AG04450 (cell line): ENCODE measurements at regions not wholly inside any gene's neighbourhood (a gene's known extent, or its start where the extent isn't known, plus 50 kb on each side); places are given as distances from the start of the nearest gene placed in this dataset.

Experiments used
- CTCF ChIA-PET: fragments of 300-600, 350-600 bp; formaldehyde crosslinking; extraction: SDS; loops from one replicate; lab custom pipeline; 2022; ENCODE audit warnings: antibody characterized with exemption, inconsistent platforms; lab: Charles Lee
- POLR2A ChIA-PET: fragments of 350-600 bp; formaldehyde crosslinking; extraction: SDS; loops from one replicate; lab custom pipeline; 2021; ENCODE audit warnings: antibody characterized with exemption, inconsistent platforms; lab: Yijun Ruan, JAX
- DNase-seq: peaks from one replicate; pipeline ENCODE4 v3.0.0-alpha.2; 2011; ENCODE audit warnings: low read depth, low spot score
- H3K27ac ChIP-seq: one replicate; pipeline ENCODE4 v1.5.1; 2012; ENCODE audit warnings: low read depth, low read length, control low read depth
- H3K27me3 ChIP-seq: one replicate; pipeline ENCODE4 v1.6.0; 2012; ENCODE audit warnings: low read length; ENCODE audit not compliant: control insufficient read depth, insufficient read depth
- H3K4me3 ChIP-seq: 2 replicates; pipeline ENCODE4 v1.5.1; 2011; ENCODE audit warnings: mild to moderate bottlenecking, low read depth, low read length, control low read depth
- H3K9me3 ChIP-seq: 2 replicates; pipeline ENCODE4 v1.5.1; 2012; ENCODE audit warnings: low read length; ENCODE audit not compliant: control insufficient read depth, insufficient read depth
- CTCF ChIP-seq: IDR thresholded peaks from 2 replicates; pipeline ENCODE4 v1.5.1; 2011; ENCODE audit warnings: low read depth, low read length, control low read depth, inconsistent platforms

GRCh38 chr1:14156543-14156942 is 441.9 kb upstream of the KAZN start:
- no peak for TF ChIP-seq CTCF
- POLR2A ChIA-PET: no interaction called here

DNA sequence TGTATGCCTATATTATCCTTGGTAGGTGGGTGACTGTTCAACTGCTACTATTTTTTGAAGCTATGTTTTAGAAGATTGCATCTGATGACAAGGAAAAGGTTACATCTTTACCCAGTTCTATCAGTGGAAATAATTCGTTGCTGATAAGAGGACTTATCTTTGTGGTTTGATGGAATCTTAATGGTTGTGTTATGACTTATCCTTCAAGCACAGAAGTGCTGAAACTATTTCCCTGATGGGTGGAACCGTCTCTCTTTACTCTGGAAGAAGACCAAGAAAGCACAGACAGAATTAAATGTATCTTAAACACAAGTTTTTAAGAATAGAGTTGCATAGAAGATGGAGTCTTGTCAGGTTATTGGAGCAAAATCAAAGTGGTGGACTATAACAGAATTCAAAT is 437.7 kb upstream of the KAZN start:
- no peak for DNase-seq
- Histone ChIP-seq H3K27ac (no peak overlapping the region), H3K9me3 (peaks cover 44% of the 10 kb centered on the region), H3K27me3 (no peaks in the 10 kb centered on the region), H3K4me3 (no peak overlapping the region)
- POLR2A ChIA-PET: no interaction called here
- no peak for TF ChIP-seq CTCF
- CTCF ChIA-PET: no interaction called here

More at GRCh38 chr1:14156543-14156942, 441.9 kb upstream of the KAZN start:
- CTCF ChIA-PET: no interaction called here
- Histone ChIP-seq H3K27ac (no peak overlapping the region), H3K27me3 (no peaks in the 10 kb centered on the region), H3K4me3 (no peak overlapping the region), H3K9me3 (peaks cover 21% of the 10 kb centered on the region; the same call in 1 of the 2 replicates)
- no peak for DNase-seq

- ChIA-PET POLR2A (no interaction called here), CTCF (no interaction called here)
- Histone ChIP-seq H3K4me3 (no peak overlapping the region), H3K27me3 (no peaks in the 10 kb centered on the region), H3K9me3 (peaks cover 50% of the 10 kb centered on the region), H3K27ac (no peak overlapping the region)
- no peak for TF ChIP-seq CTCF
- DNase-seq: no peak
These were observed 435.2 kb upstream of the KAZN start for GRCh38 chr1:14163246-14163645.

DNA sequence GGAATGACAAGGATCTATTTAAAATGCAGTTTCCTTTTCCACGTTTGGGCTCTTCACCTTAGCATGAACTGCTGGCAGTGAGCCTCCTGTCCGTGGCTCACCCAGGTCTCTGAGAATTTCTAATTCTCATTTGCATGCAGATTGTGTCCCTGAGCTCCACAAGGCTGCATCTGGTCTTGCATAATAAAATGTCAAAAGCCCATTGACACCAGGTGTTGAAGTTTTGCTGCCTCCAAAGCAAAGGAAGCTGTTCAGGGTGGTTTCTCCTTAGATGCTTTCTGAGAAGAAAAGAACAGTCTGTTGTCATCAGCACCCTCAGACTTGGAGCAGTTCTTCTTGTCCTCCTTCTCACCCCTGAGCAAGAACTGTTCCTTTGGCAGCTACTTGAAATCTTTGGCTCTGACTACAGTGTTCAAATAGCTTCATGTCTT is 433.1 kb upstream of the KAZN start:
- no peak for TF ChIP-seq CTCF
- POLR2A ChIA-PET: no interaction called here
- no peak for DNase-seq
- CTCF ChIA-PET: no interaction called here
- H3K4me3 ChIP-seq: no peak overlapping the region
- peaks cover 40% of the 10 kb centered on the region for H3K9me3 ChIP-seq
- H3K27me3 ChIP-seq: no peaks in the 10 kb centered on the region
- H3K27ac ChIP-seq: no peak overlapping the region

DNA sequence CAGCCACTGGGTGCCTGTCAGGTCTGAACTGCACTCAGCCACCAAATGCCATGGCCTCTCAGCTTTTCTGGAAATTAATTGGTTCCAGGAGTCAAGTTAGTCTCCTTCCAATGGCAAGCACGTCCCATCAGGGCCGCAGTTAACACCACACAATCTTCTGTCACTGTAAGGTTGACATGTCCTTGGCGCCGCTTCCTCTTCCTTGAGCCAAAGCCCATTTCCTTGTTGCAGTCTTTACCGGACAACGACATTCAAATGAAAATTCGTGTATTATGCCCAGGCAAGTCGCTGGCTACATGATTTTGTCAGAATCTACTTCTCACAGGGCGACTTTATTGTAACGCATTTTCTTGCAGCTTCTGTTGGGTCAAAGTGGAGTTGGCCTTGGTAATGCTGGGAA is 430.6 kb upstream of the KAZN start:
- H3K27me3 ChIP-seq: no peaks in the 10 kb centered on the region
- no peak overlapping the region for H3K4me3 ChIP-seq
- no peak for DNase-seq
- ChIA-PET POLR2A (no interaction called here), CTCF (no interaction called here)
- H3K9me3 ChIP-seq: peaks cover 40% of the 10 kb centered on the region
- no peak for TF ChIP-seq CTCF
- no peak overlapping the region for H3K27ac ChIP-seq
